ENCODE measurements at regions not wholly inside any gene's neighbourhood (a gene's known extent, or its start where the extent isn't known, plus 50 kb on each side); places are given as distances from the start of the nearest gene placed in this dataset.

DNA sequence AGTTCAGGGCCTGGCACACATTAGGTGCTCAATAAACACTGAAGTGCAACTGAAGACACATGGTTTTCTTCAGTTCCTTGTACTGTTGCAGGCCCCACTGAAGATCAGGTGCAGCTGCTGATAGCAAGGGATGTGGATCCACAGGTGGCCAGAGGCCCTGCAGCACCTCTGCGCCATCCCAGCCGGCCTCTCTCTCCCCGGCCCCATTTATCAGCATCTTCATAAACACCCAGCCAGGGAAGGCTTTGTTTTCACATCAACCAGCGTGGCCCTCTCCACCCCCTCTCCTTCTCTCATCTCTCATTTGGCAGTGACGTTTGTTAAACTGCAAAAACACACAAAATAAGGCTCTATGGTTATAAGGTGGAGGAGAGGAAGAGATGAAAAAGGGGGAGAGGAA lies 528.8 kb downstream of the BUD13 start:
- no peak for DNase-seq (ENCODE audit: low spot score)
- FAIRE-seq: no peak
- H3K9ac ChIP-seq (ENCODE audit: insufficient read depth, low read depth, low read length): no peak overlapping the region
- ChIA-PET POLR2A (no interaction called here), CTCF (ENCODE audit: low intra/inter-chr PET ratio, low total read pairs) (no interaction called here)
- H2AFZ ChIP-seq (ENCODE audit: low read length): no peak overlapping the region
- no peaks in the 10 kb centered on the region for H4K20me1 ChIP-seq (ENCODE audit: insufficient read depth, low read length)
- no peaks in the 10 kb centered on the region for H3K79me2 ChIP-seq (ENCODE audit: insufficient read depth, low read length)
- no TSS peak for BruUV-seq (replicated peaks)
- H3K4me3 ChIP-seq (replicated peaks in 1 of 3; ENCODE audit: insufficient read depth in 1 of 3, low read depth in 2 of 3, low read length in 3 of 3): no peak overlapping the region
- no peaks in the 10 kb centered on the region for H3K36me3 ChIP-seq (replicated peaks in 1 of 2; ENCODE audit: control insufficient read depth in 1 of 2, insufficient read depth in 2 of 2, low read length in 2 of 2)
- no peaks in the 10 kb centered on the region for H3K4me1 ChIP-seq (ENCODE audit: insufficient read depth, low read length)
- TF ChIP-seq ZNF562 (CRISPR knock-in tag; IDR thresholded peaks at IDR 0.05; ENCODE audit: borderline replicate concordance): no peak
- TF ChIP-seq CERS6 (CRISPR knock-in tag; IDR thresholded peaks at IDR 0.05): no peak
- TF ChIP-seq MYPOP (CRISPR knock-in tag; IDR thresholded peaks at IDR 0.05): no peak
- TF ChIP-seq EED (CRISPR knock-in tag; IDR thresholded peaks at IDR 0.05): no peak
- TF ChIP-seq ZNF12 (CRISPR knock-in tag; IDR thresholded peaks at IDR 0.05): no peak
- TF ChIP-seq ZNF768 (CRISPR knock-in tag; IDR thresholded peaks at IDR 0.05): no peak
- no peak for TF ChIP-seq ZNF572 (CRISPR knock-in tag; IDR thresholded peaks at IDR 0.05)
- TF ChIP-seq, protein P1, sequence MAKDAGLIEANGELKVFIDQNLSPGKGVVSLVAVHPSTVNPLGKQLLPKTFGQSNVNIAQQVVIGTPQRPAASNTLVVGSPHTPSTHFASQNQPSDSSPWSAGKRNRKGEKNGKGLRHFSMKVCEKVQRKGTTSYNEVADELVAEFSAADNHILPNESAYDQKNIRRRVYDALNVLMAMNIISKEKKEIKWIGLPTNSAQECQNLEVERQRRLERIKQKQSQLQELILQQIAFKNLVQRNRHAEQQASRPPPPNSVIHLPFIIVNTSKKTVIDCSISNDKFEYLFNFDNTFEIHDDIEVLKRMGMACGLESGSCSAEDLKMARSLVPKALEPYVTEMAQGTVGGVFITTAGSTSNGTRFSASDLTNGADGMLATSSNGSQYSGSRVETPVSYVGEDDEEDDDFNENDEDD (CRISPR knock-in tag; IDR thresholded peaks at IDR 0.05; ENCODE audit: borderline replicate concordance): no peak
- no peak for ATAC-seq
- H3K9me3 ChIP-seq (ENCODE audit: low read length): no peaks in the 10 kb centered on the region
- H3K27ac ChIP-seq (ENCODE audit: extremely low read length, insufficient read depth, low read length): no peak overlapping the region
- WGBS (ENCODE audit: low lambda C conversion rate): 46% methylated on average over 5 of the region's 5 CpGs
- intact Hi-C loops (cut with micrococcal nuclease; ENCODE audit: unreplicated experiment): no loop called here
- H3K27me3 ChIP-seq (ENCODE audit: control insufficient read depth in 1 of 2, insufficient read depth in 2 of 2, low read length in 2 of 2): no peaks in the 10 kb centered on the region; a peak in 3 of 5 replicates
- no peak overlapping the region for H3K4me2 ChIP-seq (ENCODE audit: low read depth, low read length)
- in situ Hi-C loops (cut with HindIII; ENCODE audit: extremely low pct_ligation_motif_present, low pct_unique_long_range_greater_than_20kb): no loop called here

Data from HepG2 (cell line).